GM19239 (cell line): ENCODE measurements at regions not wholly inside any gene's neighbourhood (a gene's known extent, or its start where the extent isn't known, plus 50 kb on each side); places are given as distances from the start of the nearest gene placed in this dataset.
"Not testable (repeated sequence)": the region's sequence is repeated elsewhere in the genome, so short reads cannot be mapped to it uniquely, and the experiment has no call there.

Experiments
- DNase-seq: peaks from one replicate; pipeline ENCODE4 v3.0.0; 2011; ENCODE audit warnings: low spot score; ENCODE audit not compliant: insufficient read length
- FAIRE-seq: peaks from 2 replicates; lab custom pipeline; 2011; peaks lifted over from hg19 to GRCh38; lab: Jason Lieb, UNC

DNA sequence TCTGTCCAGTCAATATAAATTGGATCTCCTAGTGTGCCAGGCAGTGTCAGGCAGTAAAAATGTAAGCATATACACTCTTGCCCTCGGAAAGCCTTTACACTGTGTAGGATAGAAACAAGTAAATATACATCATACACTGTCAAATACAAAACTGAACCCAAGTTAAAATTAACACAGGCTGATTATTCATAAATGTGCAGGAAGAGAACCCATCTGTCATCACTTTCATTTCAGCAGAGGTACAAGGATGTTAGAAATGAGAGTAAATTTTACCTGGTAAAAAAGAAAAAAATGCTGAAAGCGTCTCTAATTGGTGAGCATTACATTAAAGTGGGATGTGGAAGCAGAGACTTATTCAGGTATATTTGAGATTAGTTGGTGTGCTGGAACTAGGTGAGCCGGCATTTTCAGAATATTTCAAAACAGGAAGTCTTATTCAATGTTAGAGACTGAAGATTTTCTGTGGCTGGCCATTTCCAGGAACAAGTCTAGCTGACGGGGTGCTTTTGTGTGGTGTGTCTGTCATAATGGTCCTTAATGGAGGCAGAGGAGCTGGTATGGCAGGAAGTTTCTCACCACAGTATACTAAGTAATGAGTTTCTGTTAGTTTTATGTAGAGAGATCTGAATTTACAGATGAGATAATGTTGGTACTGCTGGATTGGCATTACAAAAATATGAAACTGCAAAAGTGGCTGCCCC is 192.6 kb downstream of the CASP12 start:
- DNase-seq: peak; percentile 21
- FAIRE-seq: peak; percentile 95

- DNase-seq: no peak
- no peak for FAIRE-seq
Measured at GRCh38 chr11:104704888-104705287, 193.4 kb downstream of the CASP12 start.

DNA sequence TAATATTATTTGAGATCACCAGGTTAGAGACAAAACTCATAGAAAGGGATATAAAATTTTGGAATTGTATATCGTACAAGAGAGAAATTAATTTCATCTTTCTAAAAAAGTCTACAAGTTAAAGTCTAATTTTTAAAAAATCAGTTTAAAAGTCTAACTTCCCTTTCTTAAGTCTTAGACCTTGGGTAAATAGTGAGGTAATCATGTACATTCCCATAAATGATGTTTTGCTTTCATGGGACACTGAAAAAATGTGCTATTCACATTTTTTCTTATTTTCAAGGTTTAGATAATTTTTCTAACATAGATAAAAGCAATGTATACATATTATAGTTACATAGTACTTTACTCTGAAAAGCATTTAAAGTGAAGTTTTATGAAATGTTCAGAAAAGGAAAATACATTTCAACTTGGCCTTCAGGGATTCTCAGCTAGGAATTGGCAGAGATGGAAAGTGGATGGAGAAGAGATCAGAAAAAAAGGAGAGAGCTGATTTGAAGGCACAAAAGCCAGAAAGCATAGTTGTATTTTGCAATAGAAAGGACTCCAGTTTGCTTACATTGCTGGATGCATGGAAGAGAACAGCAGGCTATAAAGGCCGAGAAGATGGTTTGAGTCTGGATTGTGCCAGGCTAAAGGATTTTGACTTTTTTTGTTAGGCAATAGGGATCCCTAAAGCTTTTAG is 194.0 kb downstream of the CASP12 start:
- FAIRE-seq: peak; percentile 28

DNA sequence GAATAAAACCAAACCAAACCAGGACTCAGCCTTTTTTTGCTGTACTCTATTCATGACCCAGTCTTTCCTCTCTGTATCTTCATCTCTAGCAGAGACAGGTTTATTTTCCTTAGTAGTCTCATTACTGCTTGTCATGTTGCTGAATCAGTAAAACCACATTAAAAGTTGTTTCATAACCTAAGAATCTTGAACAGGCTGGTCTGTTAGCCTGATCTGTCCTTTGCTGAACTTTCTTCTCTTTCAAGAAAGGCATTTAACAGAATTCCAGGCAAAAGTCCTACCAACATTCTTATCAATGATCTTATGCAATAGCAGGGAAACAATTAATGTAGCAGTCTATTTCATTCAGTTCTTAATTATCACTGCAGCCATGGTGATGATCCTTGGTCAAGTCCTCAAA is 197.7 kb downstream of the CASP12 start:
- DNase-seq (no peak), FAIRE-seq (no peak)

More for the DNA sequence above, 194.0 kb downstream of the CASP12 start:
- no peak for DNase-seq

DNA sequence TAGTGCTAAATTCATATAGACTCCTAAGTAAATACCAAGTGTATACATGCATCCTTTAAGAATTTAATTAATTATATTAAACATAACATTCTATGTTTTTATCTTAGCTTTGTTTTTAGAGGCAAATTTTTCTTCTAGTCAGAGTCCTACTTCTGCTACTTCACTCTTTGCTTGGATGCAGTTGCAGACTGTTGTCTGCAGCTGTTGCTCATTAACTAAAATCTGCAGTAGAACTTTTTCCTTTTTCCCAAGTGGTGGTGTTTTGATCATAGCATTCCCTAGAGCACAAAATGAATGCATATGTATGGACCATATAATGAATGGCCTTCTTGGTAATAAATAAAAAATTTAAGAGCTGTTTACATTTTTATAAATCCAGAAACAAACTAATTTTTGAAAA is 198.3 kb downstream of the CASP12 start:
- DNase-seq: no peak
- FAIRE-seq: no peak

- no peak for DNase-seq
- no peak for FAIRE-seq
Measured at GRCh38 chr11:104695065-104695463, 203.2 kb downstream of the CASP12 start.

DNA sequence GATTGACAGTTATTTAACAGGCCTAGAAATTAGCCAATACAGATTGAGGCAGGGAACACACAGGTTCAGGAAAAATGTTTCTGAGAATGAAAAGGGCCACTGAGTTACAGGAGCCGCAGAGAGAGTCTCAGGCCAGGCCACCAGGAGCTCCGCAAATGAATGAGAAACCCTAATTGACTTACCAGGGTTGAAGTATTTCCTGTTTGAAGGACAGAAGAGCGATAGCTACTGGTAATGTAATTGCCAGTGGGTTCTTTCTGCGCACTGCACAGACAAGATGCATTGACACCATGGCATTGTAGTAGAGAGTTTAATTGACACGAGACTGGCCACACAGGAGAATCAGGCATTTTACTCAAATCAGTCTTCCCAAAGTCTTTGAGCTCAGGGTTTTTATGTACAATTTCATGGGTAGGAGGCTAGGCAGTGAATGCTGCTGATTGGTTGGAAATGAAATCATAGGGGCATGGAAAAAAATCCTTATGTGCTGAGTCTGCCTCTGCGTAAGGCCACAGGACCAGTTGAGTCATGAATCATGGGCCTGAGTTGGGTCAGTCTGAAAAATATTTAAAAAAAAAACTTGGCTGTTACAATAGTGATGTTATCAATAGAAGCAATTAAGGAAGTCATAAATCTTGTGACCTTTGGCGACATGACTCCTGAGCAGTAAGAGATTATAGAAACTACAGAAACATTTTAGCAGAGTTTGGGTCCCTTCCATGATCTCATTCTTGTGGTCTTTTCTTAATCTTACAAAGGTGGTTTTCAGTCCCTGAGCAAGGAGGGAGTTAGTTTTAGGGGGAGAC is 203.8 kb downstream of the CASP12 start:
- FAIRE-seq (no peak), DNase-seq (no peak)

- DNase-seq (no peak), FAIRE-seq (no peak)
Measured at GRCh38 chr11:104692751-104693150, 205.5 kb downstream of the CASP12 start.

- no peak for DNase-seq
Measured at GRCh38 chr11:104691129-104691528, 207.1 kb downstream of the CASP12 start.

GRCh38 chr11:104690241-104690640 is 208.0 kb downstream of the CASP12 start:
- FAIRE-seq: peak; percentile 57
- no peak for DNase-seq

More at GRCh38 chr11:104691129-104691528, 207.1 kb downstream of the CASP12 start:
- FAIRE-seq: no peak

- FAIRE-seq (no peak), DNase-seq (no peak)
Measured at GRCh38 chr11:104688731-104689130, 209.5 kb downstream of the CASP12 start.

DNA sequence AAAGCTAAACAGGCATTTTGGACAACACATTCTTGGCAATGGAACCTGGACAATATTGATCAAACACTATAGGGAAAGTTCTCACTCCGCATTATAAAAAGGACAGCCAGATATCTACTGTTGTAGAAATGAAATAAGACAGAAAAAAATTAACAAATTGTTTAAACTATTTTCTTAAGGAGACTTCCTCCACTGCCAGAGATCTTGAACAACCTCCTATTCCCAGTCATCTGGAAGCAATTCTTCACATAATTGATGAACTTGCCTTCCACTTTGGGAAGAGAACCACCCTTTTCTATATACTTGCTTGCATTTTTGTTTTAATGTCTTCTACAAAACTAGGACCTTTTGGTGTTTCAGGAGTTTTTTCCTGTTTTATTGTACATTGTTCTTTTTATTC is 216.1 kb downstream of the CASP12 start:
- FAIRE-seq (no peak), DNase-seq (no peak)

DNA sequence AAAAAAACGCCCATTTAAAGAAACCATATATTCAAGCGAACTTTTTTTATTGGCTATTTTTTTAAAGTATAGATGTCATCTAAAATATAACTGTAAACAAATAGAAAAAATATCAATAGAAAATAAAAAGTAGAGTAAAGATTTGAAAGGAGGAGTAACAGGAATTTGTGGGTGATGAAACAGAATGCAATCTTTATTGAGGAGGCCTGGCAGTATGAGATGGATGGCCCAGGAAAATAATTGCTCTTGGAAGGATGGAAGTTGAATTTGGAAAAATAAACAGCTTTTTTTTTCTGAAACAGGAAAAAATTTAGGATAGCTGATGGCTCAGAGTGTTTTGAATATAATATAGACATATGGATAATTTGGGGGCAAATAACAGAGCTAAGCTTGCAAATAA is 219.0 kb downstream of the CASP12 start:
- DNase-seq (no peak), FAIRE-seq (no peak)

DNA sequence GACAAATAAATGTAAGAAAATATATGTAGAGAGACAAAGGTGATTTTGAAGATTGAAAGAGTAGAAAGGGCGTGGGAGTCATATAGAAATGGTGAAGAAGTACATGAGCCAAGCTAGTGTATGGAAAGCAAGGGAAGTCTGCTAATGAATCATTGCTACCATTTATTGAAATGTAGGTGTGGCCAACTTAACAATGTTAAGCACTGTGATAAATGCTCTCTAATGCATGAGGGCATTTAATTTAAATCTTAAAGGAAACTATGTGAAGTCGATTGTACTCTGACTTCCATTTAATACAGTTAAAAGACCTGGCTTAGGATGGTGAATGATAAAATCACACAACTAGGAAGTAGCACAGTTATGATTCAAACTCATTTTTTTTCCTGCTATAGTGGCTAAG is 219.9 kb downstream of the CASP12 start:
- DNase-seq (no peak), FAIRE-seq (no peak)

GRCh38 chr11:104677069-104677468 is 221.2 kb downstream of the CASP12 start:
- FAIRE-seq, DNase-seq: not testable (repeated sequence)

DNA sequence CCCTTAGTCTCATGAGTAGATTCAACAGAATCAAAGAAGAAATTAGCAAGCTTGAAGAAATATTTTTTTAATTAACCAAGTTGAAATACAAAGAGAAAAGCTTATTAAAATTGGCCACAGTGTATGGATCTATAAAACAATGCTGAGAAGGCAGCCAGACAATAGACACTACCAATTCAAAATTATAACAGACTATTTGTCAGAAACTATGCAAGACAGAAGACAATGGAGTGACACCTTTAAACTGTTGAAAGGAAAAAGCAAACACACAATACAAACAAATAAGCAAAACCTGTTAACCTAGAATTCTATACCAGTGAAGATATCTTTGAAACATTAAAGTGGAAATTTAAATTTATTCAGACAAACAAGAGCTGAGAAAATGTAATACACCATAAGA is 225.4 kb downstream of the CASP12 start:
- FAIRE-seq (no peak), DNase-seq (no peak)

- DNase-seq (no peak), FAIRE-seq (no peak)
Measured at GRCh38 chr11:104668797-104669463, 229.3 kb downstream of the CASP12 start.

GRCh38 chr11:104666624-104667023 is 231.6 kb downstream of the CASP12 start:
- FAIRE-seq: no peak
- DNase-seq: no peak

DNA sequence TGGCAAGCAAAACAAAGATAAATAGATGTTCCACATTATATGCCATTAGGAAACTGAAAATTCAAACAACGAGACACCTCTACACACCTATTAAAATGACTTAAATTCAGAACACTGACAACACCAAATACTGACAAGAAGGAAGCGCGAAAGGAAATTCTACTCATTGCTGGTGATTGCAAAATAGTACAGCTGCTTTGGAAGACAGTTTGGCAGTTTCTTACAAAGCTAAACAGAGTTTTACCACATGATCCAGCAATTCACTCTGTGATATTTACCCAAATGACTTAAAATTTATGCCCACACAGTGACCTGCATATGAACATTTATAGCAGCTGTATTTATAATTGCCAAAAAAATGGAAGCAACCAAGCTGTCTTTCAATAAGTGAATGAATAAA is 232.6 kb downstream of the CASP12 start:
- no peak for FAIRE-seq
- no peak for DNase-seq
